ENCODE measurements at regions not wholly inside any gene's neighbourhood (a gene's known extent, or its start where the extent isn't known, plus 50 kb on each side); places are given as distances from the start of the nearest gene placed in this dataset.

DNA sequence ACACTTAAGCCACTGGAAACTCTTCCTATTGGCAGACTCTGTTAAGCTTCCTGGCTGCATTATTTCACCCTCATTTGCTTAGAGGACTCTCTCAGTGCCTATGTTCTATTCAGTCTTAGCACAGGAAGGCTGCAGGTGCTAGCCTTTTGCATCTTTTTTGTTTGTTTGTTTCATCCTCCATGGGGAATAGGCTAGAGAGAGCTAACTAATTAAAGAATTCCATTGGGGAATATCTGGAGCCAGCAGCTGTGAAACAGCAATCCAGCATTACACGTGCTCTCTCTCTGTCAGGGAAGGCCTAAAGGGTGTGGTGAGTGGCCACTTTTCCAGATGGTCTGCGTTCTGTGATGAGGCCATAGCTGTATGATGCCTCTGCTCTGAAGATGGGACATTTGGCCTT, 633.6 kb downstream of the SPRY1 start:
- no peak for DNase-seq (ENCODE audit: low spot score)
- Mint-ChIP-seq H3K27ac (peak overlapping the region; percentile 50; the same call in 1 of the 2 replicates), H3K36me3 (no peaks in the 10 kb centered on the region), H3K27me3 (ENCODE audit: low read depth) (no peaks in the 10 kb centered on the region), H3K4me1 (peaks cover 13% of the 10 kb centered on the region), H3K9me3 (no peaks in the 10 kb centered on the region), H3K4me3 (no peak overlapping the region)
- POLR2A ChIA-PET, result no interaction called here
- CTCF ChIA-PET, result no interaction called here
- ATAC-seq, result peak; percentile 24; the same call in 1 of the 2 replicates
- TF ChIP-seq NR3C1 (CRISPR knock-in tag; conservative IDR thresholded peaks at IDR 0.05; ENCODE audit: low read depth), result no peak
- no peak for TF ChIP-seq ZNF263 (CRISPR knock-in tag; IDR thresholded peaks at IDR 0.05; ENCODE audit: low read depth)
- TF ChIP-seq, protein P1, sequence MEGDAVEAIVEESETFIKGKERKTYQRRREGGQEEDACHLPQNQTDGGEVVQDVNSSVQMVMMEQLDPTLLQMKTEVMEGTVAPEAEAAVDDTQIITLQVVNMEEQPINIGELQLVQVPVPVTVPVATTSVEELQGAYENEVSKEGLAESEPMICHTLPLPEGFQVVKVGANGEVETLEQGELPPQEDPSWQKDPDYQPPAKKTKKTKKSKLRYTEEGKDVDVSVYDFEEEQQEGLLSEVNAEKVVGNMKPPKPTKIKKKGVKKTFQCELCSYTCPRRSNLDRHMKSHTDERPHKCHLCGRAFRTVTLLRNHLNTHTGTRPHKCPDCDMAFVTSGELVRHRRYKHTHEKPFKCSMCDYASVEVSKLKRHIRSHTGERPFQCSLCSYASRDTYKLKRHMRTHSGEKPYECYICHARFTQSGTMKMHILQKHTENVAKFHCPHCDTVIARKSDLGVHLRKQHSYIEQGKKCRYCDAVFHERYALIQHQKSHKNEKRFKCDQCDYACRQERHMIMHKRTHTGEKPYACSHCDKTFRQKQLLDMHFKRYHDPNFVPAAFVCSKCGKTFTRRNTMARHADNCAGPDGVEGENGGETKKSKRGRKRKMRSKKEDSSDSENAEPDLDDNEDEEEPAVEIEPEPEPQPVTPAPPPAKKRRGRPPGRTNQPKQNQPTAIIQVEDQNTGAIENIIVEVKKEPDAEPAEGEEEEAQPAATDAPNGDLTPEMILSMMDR (IDR thresholded peaks at IDR 0.05), result no peak
- TF ChIP-seq TEAD4 (CRISPR knock-in tag; IDR thresholded peaks at IDR 0.05), result no peak
- TF ChIP-seq MAX (CRISPR knock-in tag; IDR thresholded peaks at IDR 0.05), result no peak
- no peak for TF ChIP-seq ZNF219 (CRISPR knock-in tag; IDR thresholded peaks at IDR 0.05; ENCODE audit: borderline replicate concordance)
- TF ChIP-seq OVOL2 (CRISPR knock-in tag; IDR thresholded peaks at IDR 0.05; ENCODE audit: borderline replicate concordance), result no peak
- no peak for TF ChIP-seq ZNF232 (CRISPR knock-in tag; IDR thresholded peaks at IDR 0.05)
- no peak for TF ChIP-seq SP1 (CRISPR knock-in tag; conservative IDR thresholded peaks at IDR 0.05)

GRCh38 chr4:124032035-124032434, 635.4 kb downstream of the SPRY1 start:
- no peak for DNase-seq (ENCODE audit: low spot score)
- no peak overlapping the region for H3K4me3 Mint-ChIP-seq
- no peak overlapping the region for H3K27ac Mint-ChIP-seq
- H3K4me1 Mint-ChIP-seq, result peaks cover 5% of the 10 kb centered on the region
- ATAC-seq, result no peak
- POLR2A ChIA-PET, result no interaction called here
- no peak for TF ChIP-seq ZNF532 (CRISPR knock-in tag; IDR thresholded peaks at IDR 0.05; ENCODE audit: borderline replicate concordance)
- TF ChIP-seq, protein P2, sequence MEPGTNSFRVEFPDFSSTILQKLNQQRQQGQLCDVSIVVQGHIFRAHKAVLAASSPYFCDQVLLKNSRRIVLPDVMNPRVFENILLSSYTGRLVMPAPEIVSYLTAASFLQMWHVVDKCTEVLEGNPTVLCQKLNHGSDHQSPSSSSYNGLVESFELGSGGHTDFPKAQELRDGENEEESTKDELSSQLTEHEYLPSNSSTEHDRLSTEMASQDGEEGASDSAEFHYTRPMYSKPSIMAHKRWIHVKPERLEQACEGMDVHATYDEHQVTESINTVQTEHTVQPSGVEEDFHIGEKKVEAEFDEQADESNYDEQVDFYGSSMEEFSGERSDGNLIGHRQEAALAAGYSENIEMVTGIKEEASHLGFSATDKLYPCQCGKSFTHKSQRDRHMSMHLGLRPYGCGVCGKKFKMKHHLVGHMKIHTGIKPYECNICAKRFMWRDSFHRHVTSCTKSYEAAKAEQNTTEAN (CRISPR knock-in tag; IDR thresholded peaks at IDR 0.05), result no peak
- no peak for TF ChIP-seq ATF2 (CRISPR knock-in tag; IDR thresholded peaks at IDR 0.05; ENCODE audit: borderline replicate concordance, low read depth)
- no peak for TF ChIP-seq ATF1 (CRISPR knock-in tag; IDR thresholded peaks at IDR 0.05)
- H3K9me3 Mint-ChIP-seq, result no peaks in the 10 kb centered on the region
- no peaks in the 10 kb centered on the region for H3K27me3 Mint-ChIP-seq (ENCODE audit: low read depth)
- no peaks in the 10 kb centered on the region for H3K36me3 Mint-ChIP-seq
- CTCF ChIA-PET, result no interaction called here

All from WTC11 (cell line).